Astrocyte of the spinal cord (primary cell): ENCODE measurements at regions not wholly inside any gene's neighbourhood (a gene's known extent, or its start where the extent isn't known, plus 50 kb on each side); places are given as distances from the start of the nearest gene placed in this dataset.

Experiments
- DNase-seq: peaks from one replicate; pipeline ENCODE4 v3.0.0; 2011; ENCODE audit warnings: low read depth, low spot score
- H3K4me3 ChIP-seq: 2 replicates; pipeline ENCODE4 v1.5.1; 2011; ENCODE audit warnings: low read depth, mild to moderate bottlenecking, low read length, moderate library complexity
- CTCF ChIP-seq: IDR thresholded peaks from 2 replicates; pipeline ENCODE4 v1.5.1; 2012; ENCODE audit warnings: low read depth, mild to moderate bottlenecking, low read length, inconsistent platforms
- in situ Hi-C: cut with HindIII; loops from 2 replicates; pipeline ENCODE4 v1.10.0; 2017; ENCODE audit warnings: low sequenced_read_pairs

- H3K4me3 ChIP-seq, result no peak overlapping the region
- in situ Hi-C loops, result no loop called here
- TF ChIP-seq CTCF, result no peak
- DNase-seq, result no peak
Observed at GRCh38 chr2:7878786-7879482, 802.9 kb upstream of the ID2 start.

GRCh38 chr2:7879483-7879835, 802.4 kb upstream of the ID2 start:
- DNase-seq, result no peak
- H3K4me3 ChIP-seq, result no peak overlapping the region
- TF ChIP-seq CTCF, result no peak
- in situ Hi-C loops, result no loop called here

- H3K4me3 ChIP-seq, result no peak overlapping the region
- no peak for DNase-seq
- no peak for TF ChIP-seq CTCF
- in situ Hi-C loops, result no loop called here
Observed at GRCh38 chr2:7880126-7880525, 801.7 kb upstream of the ID2 start.

- H3K4me3 ChIP-seq, result no peak overlapping the region
- TF ChIP-seq CTCF, result no peak
- no peak for DNase-seq
- in situ Hi-C loops, result no loop called here
Observed at GRCh38 chr2:7880566-7880965, 801.3 kb upstream of the ID2 start.

GRCh38 chr2:7881063-7881462, 800.8 kb upstream of the ID2 start:
- in situ Hi-C loops, result no loop called here
- no peak for TF ChIP-seq CTCF
- DNase-seq, result peak; percentile 29
- H3K4me3 ChIP-seq, result no peak overlapping the region

- no peak overlapping the region for H3K4me3 ChIP-seq
- in situ Hi-C loops, result no loop called here
- DNase-seq, result no peak
- no peak for TF ChIP-seq CTCF
Observed at GRCh38 chr2:7881466-7881865, 800.4 kb upstream of the ID2 start.

- no peak for DNase-seq
- no peak overlapping the region for H3K4me3 ChIP-seq
- in situ Hi-C loops, result no loop called here
- TF ChIP-seq CTCF, result no peak
Observed at GRCh38 chr2:7882296-7882695, 799.6 kb upstream of the ID2 start.
